ENCODE measurements at regions not wholly inside any gene's neighbourhood (a gene's known extent, or its start where the extent isn't known, plus 50 kb on each side); places are given as distances from the start of the nearest gene placed in this dataset.

GRCh38 chr11:29914203-29914930 is 102.5 kb downstream of the KCNA4 start:
- no peaks in the 10 kb centered on the region for H3K27me3 ChIP-seq (ENCODE audit: insufficient read depth, poor library complexity, severe bottlenecking)
- TF ChIP-seq CTCF (IDR thresholded peaks at IDR 0.05; ENCODE audit: insufficient read depth, low read length) (no peak), REST (IDR thresholded peaks at IDR 0.05; ENCODE audit: insufficient replicate concordance, low read depth) (no peak), POLR2AphosphoS5 (IDR thresholded peaks at IDR 0.05; ENCODE audit: low read depth) (no peak), GABPA (IDR thresholded peaks at IDR 0.05; ENCODE audit: low read depth) (no peak), SPI1 (IDR thresholded peaks at IDR 0.05; ENCODE audit: borderline replicate concordance, low read depth) (no peak)
- no peak for DNase-seq (ENCODE audit: low read depth in 1 of 2, low spot score in 1 of 2)
- no peak overlapping the region for H3K27ac ChIP-seq (replicated peaks)
- no peak overlapping the region for H3K4me3 ChIP-seq (replicated peaks; ENCODE audit: insufficient read depth, low read length)

- no peak for DNase-seq (ENCODE audit: low read depth in 1 of 2, low spot score in 1 of 2)
These were observed 103.5 kb downstream of the KCNA4 start for GRCh38 chr11:29913352-29913751.

More at GRCh38 chr11:29913352-29913751, 103.5 kb downstream of the KCNA4 start:
- no peak for TF ChIP-seq GABPA (IDR thresholded peaks at IDR 0.05; ENCODE audit: low read depth)
- no peak for TF ChIP-seq POLR2AphosphoS5 (IDR thresholded peaks at IDR 0.05; ENCODE audit: low read depth)
- TF ChIP-seq REST (IDR thresholded peaks at IDR 0.05; ENCODE audit: insufficient replicate concordance, low read depth), result no peak
- TF ChIP-seq CTCF (IDR thresholded peaks at IDR 0.05; ENCODE audit: insufficient read depth, low read length), result no peak
- no peak for TF ChIP-seq SPI1 (IDR thresholded peaks at IDR 0.05; ENCODE audit: borderline replicate concordance, low read depth)
- Histone ChIP-seq H3K4me3 (replicated peaks; ENCODE audit: insufficient read depth, low read length) (no peak overlapping the region), H3K27ac (replicated peaks) (no peak overlapping the region), H3K27me3 (ENCODE audit: insufficient read depth, poor library complexity, severe bottlenecking) (no peaks in the 10 kb centered on the region)

All from HL-60 (cell line).